ENCODE measurements at regions not wholly inside any gene's neighbourhood (a gene's known extent, or its start where the extent isn't known, plus 50 kb on each side); places are given as distances from the start of the nearest gene placed in this dataset.

DNA sequence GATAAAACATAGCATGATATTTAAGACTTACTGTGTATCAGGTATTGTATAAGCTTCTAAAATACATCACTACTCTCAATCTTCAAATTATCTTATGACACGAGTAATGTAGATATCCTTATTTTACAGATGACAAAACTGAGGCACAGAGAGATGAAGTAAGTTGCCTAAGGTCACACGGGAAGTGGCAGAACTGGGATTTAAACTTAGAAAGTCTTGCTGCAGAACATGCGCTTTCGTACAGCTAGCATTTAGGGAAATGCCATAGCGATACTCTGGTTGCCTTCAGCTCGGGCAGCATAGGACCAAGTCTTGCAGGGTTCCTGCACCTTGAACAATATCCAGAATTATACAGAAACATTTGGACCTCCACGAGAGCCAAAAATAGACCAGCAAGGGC is 162.4 kb downstream of the BRMS1L start:
- Histone ChIP-seq H3K4me3 (ENCODE audit: low read depth, low read length) (no peak overlapping the region), H3K36me3 (ENCODE audit: control insufficient read depth, insufficient read depth, low read length) (no peaks in the 10 kb centered on the region), H3K27me3 (ENCODE audit: control insufficient read depth, insufficient read depth, low read length) (no peaks in the 10 kb centered on the region)
- POLR2A ChIA-PET: no interaction called here
- TF ChIP-seq, protein P1, sequence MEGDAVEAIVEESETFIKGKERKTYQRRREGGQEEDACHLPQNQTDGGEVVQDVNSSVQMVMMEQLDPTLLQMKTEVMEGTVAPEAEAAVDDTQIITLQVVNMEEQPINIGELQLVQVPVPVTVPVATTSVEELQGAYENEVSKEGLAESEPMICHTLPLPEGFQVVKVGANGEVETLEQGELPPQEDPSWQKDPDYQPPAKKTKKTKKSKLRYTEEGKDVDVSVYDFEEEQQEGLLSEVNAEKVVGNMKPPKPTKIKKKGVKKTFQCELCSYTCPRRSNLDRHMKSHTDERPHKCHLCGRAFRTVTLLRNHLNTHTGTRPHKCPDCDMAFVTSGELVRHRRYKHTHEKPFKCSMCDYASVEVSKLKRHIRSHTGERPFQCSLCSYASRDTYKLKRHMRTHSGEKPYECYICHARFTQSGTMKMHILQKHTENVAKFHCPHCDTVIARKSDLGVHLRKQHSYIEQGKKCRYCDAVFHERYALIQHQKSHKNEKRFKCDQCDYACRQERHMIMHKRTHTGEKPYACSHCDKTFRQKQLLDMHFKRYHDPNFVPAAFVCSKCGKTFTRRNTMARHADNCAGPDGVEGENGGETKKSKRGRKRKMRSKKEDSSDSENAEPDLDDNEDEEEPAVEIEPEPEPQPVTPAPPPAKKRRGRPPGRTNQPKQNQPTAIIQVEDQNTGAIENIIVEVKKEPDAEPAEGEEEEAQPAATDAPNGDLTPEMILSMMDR (IDR thresholded peaks at IDR 0.05; ENCODE audit: insufficient read depth, low read depth, low read length): no peak
- CTCF ChIA-PET: no interaction called here
- DNase-seq (ENCODE audit: low read depth): no peak

DNA sequence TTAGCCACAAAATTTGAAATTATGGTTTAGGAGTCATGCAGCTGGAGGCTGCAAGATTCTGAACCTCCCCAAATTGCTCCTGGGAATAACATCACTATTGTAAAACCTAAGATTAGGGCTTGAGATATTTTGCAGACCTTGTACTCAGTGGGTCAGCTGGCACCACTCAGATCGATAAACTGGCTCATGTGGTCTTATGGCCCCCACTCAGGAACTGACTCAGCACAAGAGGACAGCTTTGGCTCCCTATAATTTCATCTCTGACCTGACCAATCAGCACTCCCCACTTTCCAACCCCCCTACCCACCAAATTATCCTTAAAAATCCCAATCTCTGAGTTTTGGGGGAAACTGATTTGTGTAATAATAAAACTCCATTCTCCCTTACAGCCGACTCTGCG is 161.6 kb downstream of the BRMS1L start:
- TF ChIP-seq, protein P1 (IDR thresholded peaks at IDR 0.05; ENCODE audit: insufficient read depth, low read depth, low read length): no peak
- POLR2A ChIA-PET: no interaction called here
- H3K36me3 ChIP-seq (ENCODE audit: control insufficient read depth, insufficient read depth, low read length): no peaks in the 10 kb centered on the region
- H3K27me3 ChIP-seq (ENCODE audit: control insufficient read depth, insufficient read depth, low read length): no peaks in the 10 kb centered on the region
- no peak overlapping the region for H3K4me3 ChIP-seq (ENCODE audit: low read depth, low read length)
- DNase-seq (ENCODE audit: low read depth): no peak
- CTCF ChIA-PET: no interaction called here

DNA sequence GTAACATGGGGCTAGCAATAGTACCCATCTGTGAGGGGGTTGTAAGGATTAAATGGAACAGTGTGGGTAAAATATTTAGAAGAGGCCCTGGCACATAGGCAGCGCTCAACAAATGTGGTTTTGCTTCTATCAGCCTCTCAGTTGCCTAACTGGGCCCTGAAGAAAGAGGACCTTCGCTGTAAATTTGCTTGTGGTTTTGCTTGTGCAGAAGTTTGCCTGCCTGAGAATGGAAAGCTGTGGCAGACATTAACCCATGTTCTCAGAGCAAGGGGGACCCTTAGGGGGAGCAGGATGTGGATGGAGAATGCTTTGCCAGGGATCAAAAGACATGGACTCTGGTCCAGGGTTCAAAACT is 160.1 kb downstream of the BRMS1L start:
- DNase-seq (ENCODE audit: low read depth): no peak
- TF ChIP-seq, protein P1 (IDR thresholded peaks at IDR 0.05; ENCODE audit: insufficient read depth, low read depth, low read length): no peak
- Histone ChIP-seq H3K36me3 (ENCODE audit: control insufficient read depth, insufficient read depth, low read length) (no peaks in the 10 kb centered on the region), H3K4me3 (ENCODE audit: low read depth, low read length) (no peak overlapping the region), H3K27me3 (ENCODE audit: control insufficient read depth, insufficient read depth, low read length) (no peaks in the 10 kb centered on the region)
- ChIA-PET POLR2A (no interaction called here), CTCF (no interaction called here)

DNA sequence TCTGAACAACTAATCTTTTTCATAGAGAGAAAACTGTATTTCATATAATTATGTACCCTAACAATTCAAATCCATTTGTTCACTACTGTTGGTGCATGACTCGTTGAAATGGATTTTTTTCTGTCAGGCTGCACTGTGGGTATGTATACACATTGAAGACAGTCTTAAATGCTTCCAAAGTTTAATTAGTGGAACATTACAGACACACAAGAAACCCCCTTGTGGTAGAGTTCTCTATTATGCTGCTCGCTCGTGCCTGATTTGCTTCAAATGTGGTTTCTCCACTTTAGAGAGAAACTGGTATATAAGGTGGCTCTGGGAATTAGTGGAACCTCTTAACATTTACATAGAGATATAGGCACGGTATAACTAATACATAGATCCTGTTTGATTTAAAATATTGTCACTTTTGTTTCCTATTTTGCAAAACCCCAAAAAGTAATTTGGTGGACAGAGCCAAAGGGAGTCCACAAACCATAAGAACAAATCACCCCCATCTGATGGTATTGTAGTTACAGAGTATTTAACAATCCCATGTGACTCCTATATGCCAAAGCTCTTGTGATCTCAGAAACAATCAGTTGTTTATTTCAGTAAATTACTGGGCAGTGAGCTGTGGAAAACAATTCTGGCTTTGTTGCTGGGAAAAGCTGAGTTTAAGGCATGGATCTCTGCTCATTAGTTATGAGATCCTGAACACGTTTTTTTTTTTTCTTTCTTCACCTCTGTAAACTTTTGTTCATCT is 159.5 kb downstream of the BRMS1L start:
- TF ChIP-seq, protein P1 (IDR thresholded peaks at IDR 0.05; ENCODE audit: insufficient read depth, low read depth, low read length): no peak
- POLR2A ChIA-PET: no interaction called here
- Histone ChIP-seq H3K36me3 (ENCODE audit: control insufficient read depth, insufficient read depth, low read length) (no peaks in the 10 kb centered on the region), H3K4me3 (ENCODE audit: low read depth, low read length) (no peak overlapping the region), H3K27me3 (ENCODE audit: control insufficient read depth, insufficient read depth, low read length) (no peaks in the 10 kb centered on the region)
- no peak for DNase-seq (ENCODE audit: low read depth)
- CTCF ChIA-PET: interaction anchor here (1.0 kb wide), 1 partner anchor 84 kb away, joined by 4 read pairs; no protein-coding TSS in a partner anchor

DNA sequence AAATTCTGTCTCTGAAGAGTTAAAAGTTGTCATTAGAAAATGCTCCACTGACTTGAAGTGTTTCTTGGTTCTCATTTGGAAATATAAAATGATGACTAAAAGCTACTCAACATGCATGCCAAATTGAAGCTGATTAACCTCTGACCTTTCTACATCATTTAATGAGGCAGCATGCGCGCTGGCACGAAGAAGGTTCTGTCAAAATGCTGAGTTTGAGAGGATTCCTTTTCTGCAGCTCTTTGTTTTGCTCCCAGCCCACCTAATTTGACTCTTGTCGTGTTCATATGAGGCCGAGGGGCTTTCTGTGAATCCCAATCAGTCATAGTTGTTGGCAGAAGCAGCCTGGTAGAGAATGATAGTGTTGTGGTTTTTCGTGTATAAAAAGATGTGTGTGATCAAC is 153.4 kb downstream of the BRMS1L start:
- TF ChIP-seq, protein P1 (IDR thresholded peaks at IDR 0.05; ENCODE audit: insufficient read depth, low read depth, low read length): no peak
- ChIA-PET CTCF (no interaction called here), POLR2A (no interaction called here)

More for the DNA sequence above, 153.4 kb downstream of the BRMS1L start:
- Histone ChIP-seq H3K4me3 (ENCODE audit: low read depth, low read length) (no peak overlapping the region), H3K27me3 (ENCODE audit: control insufficient read depth, insufficient read depth, low read length) (no peaks in the 10 kb centered on the region), H3K36me3 (ENCODE audit: control insufficient read depth, insufficient read depth, low read length) (no peaks in the 10 kb centered on the region)
- DNase-seq (ENCODE audit: low read depth): no peak
